B cell (primary cell): ENCODE measurements at regions not wholly inside any gene's neighbourhood (a gene's known extent, or its start where the extent isn't known, plus 50 kb on each side); places are given as distances from the start of the nearest gene placed in this dataset.

Experiments used
- ATAC-seq: fragments of 200-7000 bp; cut with Tn5 transposase; one replicate; pipeline ENCODE4 v1.10.0; 2021; ENCODE audit warnings: low read depth, mild to moderate bottlenecking, moderate number of reproducible peaks, moderate library complexity
- CTCF ChIA-PET: fragments of 350-600 bp; sonication (Branson Sonifier 250); formaldehyde crosslinking; loops from one replicate; lab custom pipeline; 2021; ENCODE audit warnings: antibody characterized with exemption, inconsistent platforms; lab: Charles Lee
- POLR2A ChIA-PET: fragments of 350-600 bp; sonication (Branson Sonifier 250); formaldehyde crosslinking; loops from one replicate; lab custom pipeline; 2021; ENCODE audit warnings: antibody characterized with exemption; lab: Charles Lee
- DNase-seq: peaks from one replicate; pipeline ENCODE4 v3.0.0; 2013
- H2AFZ ChIP-seq: 2 replicates; pipeline ENCODE4 v1.6.1; 2012; ENCODE audit warnings: mild to moderate bottlenecking, low read depth, low read length; ENCODE audit not compliant: insufficient read depth, poor library complexity, severe bottlenecking
- H3K27ac ChIP-seq, 2 donors: 1 replicate in 1 of 2; 2 replicates in 1 of 2; pipeline ENCODE4 v1.5.1; 2012 to 2013; ENCODE audit warnings: low read length in 2 of 2, mild to moderate bottlenecking in 2 of 2, moderate library complexity in 1 of 2
- H3K27me3 ChIP-seq, 4 experiments: fragments of 200-600 bp in 1 of 4; sonication (generic) in 1 of 4; replicated peaks in 1 of 4; 1 replicate in 2 of 4; 2 replicates in 2 of 4; pipeline versions ENCODE4 v1.6.1 to v1.7.0; 2013 to 2016; ENCODE audit warnings: low read length in 3 of 4, mild to moderate bottlenecking in 2 of 4, mixed read lengths in 1 of 4, moderate library complexity in 1 of 4; ENCODE audit not compliant: insufficient read depth in 4 of 4, control insufficient read depth in 3 of 4; ENCODE audit errors: control extremely low read depth in 1 of 4
- H3K36me3 ChIP-seq, 2 experiments: replicated peaks in 1 of 2; 1 replicate in 1 of 2; 2 replicates in 1 of 2; pipeline versions ENCODE4 v1.6.1 to v1.7.1; 2013; ENCODE audit warnings: low read length in 1 of 2; ENCODE audit not compliant: insufficient read depth in 2 of 2, control insufficient read depth in 1 of 2; ENCODE audit errors: control extremely low read depth in 1 of 2, extremely low read depth in 1 of 2
- H3K4me1 ChIP-seq, 2 donors: fragments of 200-600 bp in 1 of 2; sonication (generic) in 1 of 2; 1 replicate in 1 of 2; 2 replicates in 1 of 2; pipeline versions ENCODE4 v1.5.1 to v1.6.1; 2013 to 2017; ENCODE audit warnings: low read length in 2 of 2; ENCODE audit not compliant: control insufficient read depth in 2 of 2, insufficient read depth in 2 of 2
- H3K4me2 ChIP-seq: replicated peaks from 2 replicates; pipeline ENCODE3; 2012; ENCODE audit warnings: mild to moderate bottlenecking, low read depth, low read length; ENCODE audit not compliant: poor library complexity, severe bottlenecking
- H3K4me3 ChIP-seq, 5 experiments: fragments of 200-600 bp in 1 of 5; sonication (generic) in 1 of 5; 1 replicate in 3 of 5; 2 replicates in 2 of 5; pipeline versions ENCODE4 v1.5.1 to v1.7.0; 2011 to 2016; ENCODE audit warnings: low read length in 4 of 5, mild to moderate bottlenecking in 4 of 5, low read depth in 2 of 5, control low read depth in 1 of 5, moderate library complexity in 1 of 5; ENCODE audit not compliant: insufficient read depth in 1 of 5; ENCODE audit errors: control extremely low read depth in 1 of 5, extremely low read depth in 1 of 5
- H3K79me2 ChIP-seq: fragments of 200-600 bp; sonication (generic); one replicate; pipeline ENCODE4 v1.6.0; 2016; ENCODE audit warnings: low read length; ENCODE audit not compliant: control insufficient read depth, insufficient read depth
- H3K9ac ChIP-seq: fragments of 200-600 bp; sonication (generic); 2 replicates; pipeline ENCODE4 v1.6.1; 2017; ENCODE audit warnings: mild to moderate bottlenecking, low read length, moderate library complexity
- H3K9me3 ChIP-seq, 3 donors: one replicate each; pipeline versions ENCODE4 v1.6.1 to v1.7.1; 2013; ENCODE audit warnings: low read length in 2 of 3; ENCODE audit not compliant: control insufficient read depth in 2 of 3, insufficient read depth in 1 of 3; ENCODE audit errors: control extremely low read depth in 1 of 3
- H4K20me1 ChIP-seq: 2 replicates; pipeline ENCODE4 v1.6.0; 2012; ENCODE audit warnings: mild to moderate bottlenecking, low read length; ENCODE audit not compliant: insufficient read depth, control insufficient read depth, poor library complexity, severe bottlenecking
- H3K27ac Mint-ChIP-seq: one replicate; pipeline ENCODE4 v1.8.0; 2021; ENCODE audit warnings: mixed read lengths
- H3K27me3 Mint-ChIP-seq: one replicate; pipeline ENCODE4 v1.8.0; 2021; ENCODE audit warnings: mixed read lengths
- H3K4me1 Mint-ChIP-seq: one replicate; pipeline ENCODE4 v1.8.0; 2021; ENCODE audit warnings: mixed read lengths
- H3K4me3 Mint-ChIP-seq: one replicate; pipeline ENCODE4 v1.8.0; 2021; ENCODE audit warnings: mixed read lengths
- H3K9me3 Mint-ChIP-seq: one replicate; pipeline ENCODE4 v1.8.0; 2022; ENCODE audit warnings: mixed read lengths; ENCODE audit not compliant: insufficient read depth
- CTCF ChIP-seq: fragments of 200-600 bp; IDR thresholded peaks from one replicate; pipeline ENCODE4 v1.8.0; 2022; ENCODE audit warnings: antibody characterized with exemption, mild to moderate bottlenecking
- EZH2 ChIP-seq: IDR thresholded peaks from 2 replicates; pipeline ENCODE4 v1.6.1; 2012; ENCODE audit warnings: borderline replicate concordance, low read depth, mild to moderate bottlenecking, moderate library complexity, low read length; ENCODE audit not compliant: insufficient read depth, poor library complexity, severe bottlenecking
- WGBS: methylation state at CpG from one replicate; pipeline ENCODE4 v1.1.5; 2013; ENCODE audit warnings: missing lambda C conversion rate; ENCODE audit not compliant: insufficient coverage; 5-methylcytosine and 5-hydroxymethylcytosine counted together
- intact Hi-C: fragments of 100-400 bp; cut with micrococcal nuclease; formaldehyde crosslinking; loops from one replicate; pipeline ENCODE4 v1.10.0; 2022

DNA sequence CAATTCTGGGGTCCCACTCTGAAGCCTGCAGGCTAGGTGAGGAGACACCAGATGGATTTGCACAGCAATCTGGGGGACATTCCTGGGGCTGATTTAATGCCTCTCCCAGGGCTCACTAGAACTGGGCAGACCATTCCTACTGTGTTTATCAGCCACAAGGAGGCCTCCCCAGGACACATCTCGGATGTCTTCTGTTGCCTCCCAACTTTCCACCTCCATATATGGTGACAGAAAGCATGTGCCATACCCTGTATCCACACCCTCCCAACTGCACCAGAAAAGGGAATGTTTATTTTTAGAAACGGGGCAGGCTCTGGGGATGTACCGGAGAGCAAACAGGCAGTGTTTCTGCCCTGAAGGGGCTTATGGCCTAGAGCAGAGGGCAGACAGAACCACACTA lies 181.8 kb downstream of the CSNK2A3 start:
- H3K9ac ChIP-seq, result no peak overlapping the region
- DNase-seq (no peak), ATAC-seq (no peak)
- no peak overlapping the region for H2AFZ ChIP-seq
- Mint-ChIP-seq H3K9me3 (peaks cover 2% of the 10 kb centered on the region), H3K4me3 (no peak overlapping the region), H3K27me3 (peaks cover 10% of the 10 kb centered on the region), H3K4me1 (no peaks in the 10 kb centered on the region), H3K27ac (no peak overlapping the region)
- ChIA-PET POLR2A (interaction anchor here (0.6 kb wide), 1 partner anchor 47 kb away, joined by 10 read pairs; no protein-coding TSS in a partner anchor), CTCF (no interaction called here)
- intact Hi-C loops, result no loop called here
- H3K27me3 ChIP-seq, result no peaks in the 10 kb centered on the region
- H4K20me1 ChIP-seq, result no peaks in the 10 kb centered on the region
- no peaks in the 10 kb centered on the region for H3K79me2 ChIP-seq
- no peak overlapping the region for H3K27ac ChIP-seq
- no peaks in the 10 kb centered on the region for H3K4me1 ChIP-seq
- no peaks in the 10 kb centered on the region for H3K9me3 ChIP-seq
- no peaks in the 10 kb centered on the region for H3K36me3 ChIP-seq
- H3K4me2 ChIP-seq, result no peak overlapping the region
- WGBS, result 100% methylated on average over 2 of the region's 3 CpGs
- H3K4me3 ChIP-seq, result no peak overlapping the region
- TF ChIP-seq CTCF, result no peak

GRCh38 chr11:11170352-11171084 lies 182.5 kb downstream of the CSNK2A3 start:
- Mint-ChIP-seq H3K27me3 (peaks cover 10% of the 10 kb centered on the region), H3K4me1 (no peaks in the 10 kb centered on the region)
- intact Hi-C loops, result no loop called here

More at GRCh38 chr11:11170352-11171084, 182.5 kb downstream of the CSNK2A3 start:
- Mint-ChIP-seq H3K27ac (no peak overlapping the region), H3K4me3 (no peak overlapping the region), H3K9me3 (peaks cover 2% of the 10 kb centered on the region)
- Histone ChIP-seq H3K9ac (no peak overlapping the region), H3K36me3 (no peaks in the 10 kb centered on the region), H3K27me3 (no peaks in the 10 kb centered on the region), H3K9me3 (no peaks in the 10 kb centered on the region), H4K20me1 (no peaks in the 10 kb centered on the region), H3K4me1 (no peaks in the 10 kb centered on the region), H3K4me2 (no peak overlapping the region), H3K79me2 (no peaks in the 10 kb centered on the region), H2AFZ (no peak overlapping the region), H3K27ac (no peak overlapping the region), H3K4me3 (no peak overlapping the region)
- CTCF ChIA-PET, result no interaction called here
- WGBS, result 90% methylated on average over 2 of the region's 2 CpGs
- DNase-seq, result no peak
- no peak for ATAC-seq
- TF ChIP-seq EZH2 (no peak), CTCF (no peak)
- POLR2A ChIA-PET, result no interaction called here
